CD14-positive monocyte (primary cell): ENCODE measurements at regions not wholly inside any gene's neighbourhood (a gene's known extent, or its start where the extent isn't known, plus 50 kb on each side); places are given as distances from the start of the nearest gene placed in this dataset.

Source experiments
- DNase-seq, 3 donors: peaks; one replicate each; pipeline ENCODE4 v3.0.0-alpha.2; 2011 to 2022
- H2AFZ ChIP-seq: 2 replicates; pipeline ENCODE4 v1.6.0; 2012; ENCODE audit warnings: mild to moderate bottlenecking, low read depth, low read length, inconsistent platforms; ENCODE audit not compliant: insufficient read depth, poor library complexity, severe bottlenecking
- H3K27ac ChIP-seq, 2 donors: 1 replicate in 1 of 2; 2 replicates in 1 of 2; pipeline ENCODE4 v1.5.1; 2012 to 2013; ENCODE audit warnings: low read length in 2 of 2, control low read depth in 1 of 2, inconsistent platforms in 1 of 2, low read depth in 1 of 2, mild to moderate bottlenecking in 1 of 2
- H3K27me3 ChIP-seq, 2 donors: one replicate each; pipeline versions ENCODE4 v1.6.0 to v1.6.1; 2011 to 2013; ENCODE audit warnings: low read length in 2 of 2; ENCODE audit not compliant: control insufficient read depth in 2 of 2, insufficient read depth in 2 of 2
- H3K36me3 ChIP-seq, 2 donors: replicated peaks in 1 of 2; 1 replicate in 1 of 2; 2 replicates in 1 of 2; pipeline versions ENCODE4 v1.5.1 to v1.6.1; 2012 to 2013; ENCODE audit warnings: low read length in 2 of 2, control low read depth in 1 of 2, inconsistent platforms in 1 of 2, mild to moderate bottlenecking in 1 of 2; ENCODE audit not compliant: insufficient read depth in 2 of 2, control insufficient read depth in 1 of 2
- H3K4me1 ChIP-seq, 2 donors: 1 replicate in 1 of 2; 2 replicates in 1 of 2; pipeline versions ENCODE4 v1.5.1 to v1.6.1; 2012 to 2013; ENCODE audit warnings: low read length in 2 of 2, control low read depth in 1 of 2, inconsistent platforms in 1 of 2, mild to moderate bottlenecking in 1 of 2, moderate library complexity in 1 of 2; ENCODE audit not compliant: insufficient read depth in 2 of 2, control insufficient read depth in 1 of 2
- H3K4me2 ChIP-seq: replicated peaks from 2 replicates; pipeline ENCODE3; 2012; ENCODE audit warnings: low read length, moderate library complexity, mild to moderate bottlenecking; ENCODE audit not compliant: poor library complexity, severe bottlenecking; ENCODE audit errors: extremely low read depth
- H3K4me3 ChIP-seq, 3 experiments: fragments of 200-600 bp in 1 of 3; sonication (generic) in 1 of 3; replicated peaks in 1 of 3; 1 replicate in 2 of 3; 2 replicates in 1 of 3; pipeline ENCODE4 v1.5.1; 2011 to 2013; ENCODE audit warnings: low read length in 3 of 3, mild to moderate bottlenecking in 3 of 3, control low read depth in 2 of 3, low read depth in 2 of 3, inconsistent platforms in 1 of 3, moderate library complexity in 1 of 3
- H3K79me2 ChIP-seq: 2 replicates; pipeline ENCODE4 v1.6.0; 2012; ENCODE audit warnings: mild to moderate bottlenecking, control low read depth, inconsistent platforms, low read length, moderate library complexity; ENCODE audit not compliant: insufficient read depth
- H3K9ac ChIP-seq: 2 replicates; pipeline ENCODE4 v1.6.0; 2017; ENCODE audit warnings: low read length, mild to moderate bottlenecking; ENCODE audit not compliant: insufficient read depth, poor library complexity, severe bottlenecking
- H3K9me3 ChIP-seq, 2 donors: replicated peaks in 1 of 2; 1 replicate in 1 of 2; 2 replicates in 1 of 2; pipeline versions ENCODE4 v1.5.1 to v1.6.1; 2012 to 2013; ENCODE audit warnings: low read length in 2 of 2, control low read depth in 1 of 2; ENCODE audit not compliant: control insufficient read depth in 1 of 2, insufficient read depth in 1 of 2
- H4K20me1 ChIP-seq: 2 replicates; pipeline ENCODE4 v1.6.0; 2012; ENCODE audit warnings: mild to moderate bottlenecking, low read length, control low read depth, moderate library complexity; ENCODE audit not compliant: insufficient read depth
- H3K27ac Mint-ChIP-seq, 7 donors: one replicate each; pipeline ENCODE4 v1.8.0; 2020; ENCODE audit warnings: mild to moderate bottlenecking in 7 of 7, mixed read lengths in 7 of 7, moderate library complexity in 6 of 7, inconsistent platforms in 2 of 7
- H3K27me3 Mint-ChIP-seq, 3 donors: one replicate each; pipeline ENCODE4 v1.8.0; 2021 to 2022; ENCODE audit warnings: low read depth in 3 of 3, mild to moderate bottlenecking in 3 of 3, mixed read lengths in 3 of 3, moderate library complexity in 3 of 3, inconsistent platforms in 1 of 3
- H3K36me3 Mint-ChIP-seq, 2 donors: one replicate each; pipeline ENCODE4 v1.8.0; 2020; ENCODE audit warnings: mixed read lengths in 2 of 2, inconsistent platforms in 1 of 2, mild to moderate bottlenecking in 1 of 2
- H3K4me1 Mint-ChIP-seq: one replicate; pipeline ENCODE4 v1.8.0; 2020; ENCODE audit warnings: mild to moderate bottlenecking, mixed read lengths
- H3K4me3 Mint-ChIP-seq, 2 donors: one replicate each; pipeline ENCODE4 v1.8.0; 2020; ENCODE audit warnings: mild to moderate bottlenecking in 2 of 2, mixed read lengths in 2 of 2, moderate library complexity in 1 of 2
- H3K9me3 Mint-ChIP-seq, 7 donors: one replicate each; pipeline ENCODE4 v1.8.0; 2020 to 2022; ENCODE audit warnings: mixed read lengths in 7 of 7, mild to moderate bottlenecking in 6 of 7, moderate library complexity in 6 of 7, inconsistent platforms in 2 of 7
- CTCF ChIP-seq: fragments of 200-600 bp; IDR thresholded peaks from one replicate; pipeline ENCODE4 v1.8.0; 2022; ENCODE audit warnings: antibody characterized with exemption, mild to moderate bottlenecking
- WGBS: methylation state at CpG from one replicate; pipeline ENCODE4 v1.1.5; 2013; ENCODE audit warnings: missing lambda C conversion rate; ENCODE audit not compliant: insufficient coverage; 5-methylcytosine and 5-hydroxymethylcytosine counted together
- intact Hi-C, 2 donors: fragments of 100-400 bp; cut with micrococcal nuclease; formaldehyde crosslinking; loops; one replicate each; pipeline versions ENCODE4 v1.15.0 to v1.15.1; 2023

- H3K27ac Mint-ChIP-seq = peak overlapping the region; percentile 87 to 97 (median 93)
- no peak for TF ChIP-seq CTCF
- H3K9ac ChIP-seq = no peak overlapping the region
- H3K27me3 ChIP-seq = no peaks in the 10 kb centered on the region
- peaks cover 0 to 6% (median 0%) of the 10 kb centered on the region in 7 donors for H3K9me3 Mint-ChIP-seq
- H4K20me1 ChIP-seq = no peaks in the 10 kb centered on the region
- no peaks in the 10 kb centered on the region for H3K79me2 ChIP-seq
- H3K36me3 Mint-ChIP-seq = peaks cover 0 to 4% of the 10 kb centered on the region in 2 donors
- peaks cover 51 to 57% of the 10 kb centered on the region in 2 donors for H3K4me1 ChIP-seq
- DNase-seq = no peak
- intact Hi-C loops = no loop called here
- H3K36me3 ChIP-seq = no peaks in the 10 kb centered on the region
- peaks cover 56% of the 10 kb centered on the region for H3K4me1 Mint-ChIP-seq
- H2AFZ ChIP-seq = no peak overlapping the region
- H3K4me2 ChIP-seq = peak overlapping the region; percentile 6
- peak overlapping the region in 1 of 3 experiments; percentile 55 for H3K4me3 ChIP-seq
- no peaks in the 10 kb centered on the region for H3K9me3 ChIP-seq
- H3K27me3 Mint-ChIP-seq = peaks cover 0 to 2% (median 0%) of the 10 kb centered on the region in 3 donors
- H3K27ac ChIP-seq = peak overlapping the region in 1 of 2 donors; percentile 91
- no peak overlapping the region for H3K4me3 Mint-ChIP-seq
- WGBS = no CpG with 5 or more reads among the region's 2 CpGs
Measured at GRCh38 chr10:63698787-63699150, 177.6 kb downstream of the REEP3 start.

- Histone ChIP-seq H3K4me3 (peak overlapping the region in 1 of 3 experiments; percentile 55), H2AFZ (peak overlapping the region; percentile 11), H3K9me3 (no peaks in the 10 kb centered on the region), H3K36me3 (no peaks in the 10 kb centered on the region), H3K9ac (peak overlapping the region; percentile 37), H4K20me1 (no peaks in the 10 kb centered on the region), H3K27me3 (no peaks in the 10 kb centered on the region), H3K79me2 (no peaks in the 10 kb centered on the region), H3K27ac (peak overlapping the region; percentile 54 to 91), H3K4me2 (peak overlapping the region; percentile 65), H3K4me1 (peaks cover 60 to 69% of the 10 kb centered on the region in 2 donors)
- 80% methylated on average over 1 of the region's 5 CpGs for WGBS
- peak overlapping the region; percentile 87 to 97 (median 93) for H3K27ac Mint-ChIP-seq
- peak overlapping the region; percentile 21 to 32 for H3K4me3 Mint-ChIP-seq
- intact Hi-C loops = loop anchor here (5.0 to 10.0 kb wide), 2 partner anchors 433 to 435 kb away; no protein-coding TSS in a partner anchor
- no peak for TF ChIP-seq CTCF
- no peaks in the 10 kb centered on the region for H3K9me3 Mint-ChIP-seq
- peak; percentile 53 to 85 (median 75) for DNase-seq
- peaks cover 0 to 4% of the 10 kb centered on the region in 2 donors for H3K36me3 Mint-ChIP-seq
- H3K4me1 Mint-ChIP-seq = peaks cover 66% of the 10 kb centered on the region
- peaks cover 0 to 2% (median 1%) of the 10 kb centered on the region in 3 donors for H3K27me3 Mint-ChIP-seq
Measured at GRCh38 chr10:63699785-63700613, 178.8 kb downstream of the REEP3 start.
